ENCODE measurements at regions not wholly inside any gene's neighbourhood (a gene's known extent, or its start where the extent isn't known, plus 50 kb on each side); places are given as distances from the start of the nearest gene placed in this dataset.

GRCh38 chr2:59399126-59399525, 1154.3 kb downstream of the BCL11A start:
- no peaks in the 10 kb centered on the region for H3K4me1 ChIP-seq (ENCODE audit: control insufficient read depth, insufficient read depth, low read length, poor library complexity, severe bottlenecking)
- no peak overlapping the region for H3K4me3 ChIP-seq (ENCODE audit: low read depth, low read length)
- H3K9me3 Mint-ChIP-seq = peaks cover 0 to 18% (median 4%) of the 10 kb centered on the region in 7 donors
- H3K27ac Mint-ChIP-seq = no peak overlapping the region
- ATAC-seq (ENCODE audit: low read depth in 2 of 2) (no peak), DNase-seq (no peak)
- no peaks in the 10 kb centered on the region for H3K36me3 ChIP-seq (ENCODE audit: control insufficient read depth, insufficient read depth, low read length)
- no peak overlapping the region for H3K27ac ChIP-seq (ENCODE audit: insufficient read depth, low read length, poor library complexity, severe bottlenecking)
- no peaks in the 10 kb centered on the region for H3K27me3 Mint-ChIP-seq
- no peaks in the 10 kb centered on the region for H3K9me3 ChIP-seq (ENCODE audit: control insufficient read depth in 2 of 2, low read length in 2 of 2)
- H3K4me1 Mint-ChIP-seq = no peaks in the 10 kb centered on the region
- H3K4me3 Mint-ChIP-seq = no peak overlapping the region
- H3K27me3 ChIP-seq (ENCODE audit: control insufficient read depth, insufficient read depth, low read length) = no peaks in the 10 kb centered on the region
- H3K36me3 Mint-ChIP-seq = no peaks in the 10 kb centered on the region

- H3K27me3 ChIP-seq (ENCODE audit: control insufficient read depth, insufficient read depth, low read length) = no peaks in the 10 kb centered on the region
- H3K4me3 ChIP-seq (ENCODE audit: low read depth, low read length) = no peak overlapping the region
- H3K9me3 ChIP-seq (ENCODE audit: control insufficient read depth in 2 of 2, low read length in 2 of 2) = no peaks in the 10 kb centered on the region
- ATAC-seq (ENCODE audit: low read depth in 2 of 2) (no peak), DNase-seq (no peak)
- no peak overlapping the region for H3K27ac Mint-ChIP-seq
- H3K9me3 Mint-ChIP-seq = peaks cover 0 to 22% (median 6%) of the 10 kb centered on the region in 7 donors
- no peak overlapping the region for H3K27ac ChIP-seq (ENCODE audit: insufficient read depth, low read length, poor library complexity, severe bottlenecking)
- H3K36me3 Mint-ChIP-seq = no peaks in the 10 kb centered on the region
- no peaks in the 10 kb centered on the region for H3K36me3 ChIP-seq (ENCODE audit: control insufficient read depth, insufficient read depth, low read length)
- H3K4me1 ChIP-seq (ENCODE audit: control insufficient read depth, insufficient read depth, low read length, poor library complexity, severe bottlenecking) = no peaks in the 10 kb centered on the region
- no peak overlapping the region for H3K4me3 Mint-ChIP-seq
- H3K4me1 Mint-ChIP-seq = no peaks in the 10 kb centered on the region
- H3K27me3 Mint-ChIP-seq = no peaks in the 10 kb centered on the region
These were observed 1155.4 kb downstream of the BCL11A start for GRCh38 chr2:59398081-59398480.

- DNase-seq (no peak), ATAC-seq (ENCODE audit: low read depth in 2 of 2) (no peak)
- no peak overlapping the region for H3K4me3 ChIP-seq (ENCODE audit: low read depth, low read length)
- Mint-ChIP-seq H3K9me3 (peaks cover 0 to 13% (median 2%) of the 10 kb centered on the region in 7 donors), H3K27ac (no peak overlapping the region), H3K4me3 (no peak overlapping the region), H3K27me3 (no peaks in the 10 kb centered on the region), H3K36me3 (no peaks in the 10 kb centered on the region), H3K4me1 (no peaks in the 10 kb centered on the region)
- H3K36me3 ChIP-seq (ENCODE audit: control insufficient read depth, insufficient read depth, low read length) = no peaks in the 10 kb centered on the region
- H3K27ac ChIP-seq (ENCODE audit: insufficient read depth, low read length, poor library complexity, severe bottlenecking) = no peak overlapping the region
- H3K27me3 ChIP-seq (ENCODE audit: control insufficient read depth, insufficient read depth, low read length) = no peaks in the 10 kb centered on the region
- no peaks in the 10 kb centered on the region for H3K9me3 ChIP-seq (ENCODE audit: control insufficient read depth in 2 of 2, low read length in 2 of 2)
- H3K4me1 ChIP-seq (ENCODE audit: control insufficient read depth, insufficient read depth, low read length, poor library complexity, severe bottlenecking) = no peaks in the 10 kb centered on the region
These were observed 1154.0 kb upstream of the FANCL start for GRCh38 chr2:59395119-59395518.

- no peak for DNase-seq
- Mint-ChIP-seq H3K27ac (no peak overlapping the region), H3K4me1 (no peaks in the 10 kb centered on the region), H3K27me3 (no peaks in the 10 kb centered on the region), H3K4me3 (no peak overlapping the region), H3K9me3 (peaks cover 1 to 14% (median 5%) of the 10 kb centered on the region in 7 donors), H3K36me3 (no peaks in the 10 kb centered on the region)
- Histone ChIP-seq H3K27ac (ENCODE audit: insufficient read depth, low read length, poor library complexity, severe bottlenecking) (no peak overlapping the region), H3K9me3 (ENCODE audit: control insufficient read depth in 2 of 2, low read length in 2 of 2) (no peaks in the 10 kb centered on the region), H3K4me1 (ENCODE audit: control insufficient read depth, insufficient read depth, low read length, poor library complexity, severe bottlenecking) (no peaks in the 10 kb centered on the region), H3K27me3 (ENCODE audit: control insufficient read depth, insufficient read depth, low read length) (no peaks in the 10 kb centered on the region), H3K36me3 (ENCODE audit: control insufficient read depth, insufficient read depth, low read length) (no peaks in the 10 kb centered on the region), H3K4me3 (ENCODE audit: low read depth, low read length) (no peak overlapping the region)
- no peak for ATAC-seq (ENCODE audit: low read depth in 2 of 2)
These were observed 1150.8 kb upstream of the FANCL start for GRCh38 chr2:59391896-59392295.

GRCh38 chr2:59390581-59390980, 1149.5 kb upstream of the FANCL start:
- Histone ChIP-seq H3K9me3 (ENCODE audit: control insufficient read depth in 2 of 2, low read length in 2 of 2) (no peaks in the 10 kb centered on the region), H3K27me3 (ENCODE audit: control insufficient read depth, insufficient read depth, low read length) (no peaks in the 10 kb centered on the region), H3K27ac (ENCODE audit: insufficient read depth, low read length, poor library complexity, severe bottlenecking) (no peak overlapping the region), H3K4me3 (ENCODE audit: low read depth, low read length) (no peak overlapping the region), H3K36me3 (ENCODE audit: control insufficient read depth, insufficient read depth, low read length) (no peaks in the 10 kb centered on the region), H3K4me1 (ENCODE audit: control insufficient read depth, insufficient read depth, low read length, poor library complexity, severe bottlenecking) (no peaks in the 10 kb centered on the region)
- peaks cover 0 to 12% (median 5%) of the 10 kb centered on the region in 7 donors for H3K9me3 Mint-ChIP-seq
- no peaks in the 10 kb centered on the region for H3K4me1 Mint-ChIP-seq
- H3K27me3 Mint-ChIP-seq = no peaks in the 10 kb centered on the region
- no peaks in the 10 kb centered on the region for H3K36me3 Mint-ChIP-seq
- ATAC-seq (ENCODE audit: low read depth in 2 of 2) (no peak), DNase-seq (no peak)
- H3K4me3 Mint-ChIP-seq = no peak overlapping the region
- no peak overlapping the region for H3K27ac Mint-ChIP-seq

GRCh38 chr2:59389240-59389639, 1148.1 kb upstream of the FANCL start:
- no peak overlapping the region for H3K27ac ChIP-seq (ENCODE audit: insufficient read depth, low read length, poor library complexity, severe bottlenecking)
- Mint-ChIP-seq H3K36me3 (no peaks in the 10 kb centered on the region), H3K4me3 (no peak overlapping the region), H3K9me3 (peaks cover 0 to 11% (median 5%) of the 10 kb centered on the region in 7 donors), H3K4me1 (no peaks in the 10 kb centered on the region), H3K27ac (no peak overlapping the region), H3K27me3 (no peaks in the 10 kb centered on the region)
- no peak for ATAC-seq (ENCODE audit: low read depth in 2 of 2)
- no peaks in the 10 kb centered on the region for H3K36me3 ChIP-seq (ENCODE audit: control insufficient read depth, insufficient read depth, low read length)
- no peaks in the 10 kb centered on the region for H3K9me3 ChIP-seq (ENCODE audit: control insufficient read depth in 2 of 2, low read length in 2 of 2)
- no peaks in the 10 kb centered on the region for H3K27me3 ChIP-seq (ENCODE audit: control insufficient read depth, insufficient read depth, low read length)
- H3K4me3 ChIP-seq (ENCODE audit: low read depth, low read length) = no peak overlapping the region
- no peaks in the 10 kb centered on the region for H3K4me1 ChIP-seq (ENCODE audit: control insufficient read depth, insufficient read depth, low read length, poor library complexity, severe bottlenecking)
- DNase-seq = no peak

- Histone ChIP-seq H3K36me3 (ENCODE audit: control insufficient read depth, insufficient read depth, low read length) (no peaks in the 10 kb centered on the region), H3K4me3 (ENCODE audit: low read depth, low read length) (no peak overlapping the region), H3K27me3 (ENCODE audit: control insufficient read depth, insufficient read depth, low read length) (no peaks in the 10 kb centered on the region), H3K9me3 (ENCODE audit: control insufficient read depth in 2 of 2, low read length in 2 of 2) (no peaks in the 10 kb centered on the region), H3K27ac (ENCODE audit: insufficient read depth, low read length, poor library complexity, severe bottlenecking) (no peak overlapping the region), H3K4me1 (ENCODE audit: control insufficient read depth, insufficient read depth, low read length, poor library complexity, severe bottlenecking) (no peaks in the 10 kb centered on the region)
- DNase-seq = no peak
- H3K4me3 Mint-ChIP-seq = no peak overlapping the region
- no peaks in the 10 kb centered on the region for H3K36me3 Mint-ChIP-seq
- H3K27ac Mint-ChIP-seq = no peak overlapping the region
- no peak for ATAC-seq (ENCODE audit: low read depth in 2 of 2)
- no peaks in the 10 kb centered on the region for H3K27me3 Mint-ChIP-seq
- no peaks in the 10 kb centered on the region for H3K4me1 Mint-ChIP-seq
- H3K9me3 Mint-ChIP-seq = peaks cover 0 to 8% (median 7%) of the 10 kb centered on the region in 7 donors
These were observed 1144.8 kb upstream of the FANCL start for GRCh38 chr2:59385971-59386370.

GRCh38 chr2:59383473-59383872, 1142.3 kb upstream of the FANCL start:
- H3K9me3 Mint-ChIP-seq = peaks cover 0 to 15% (median 5%) of the 10 kb centered on the region in 7 donors
- H3K27me3 ChIP-seq (ENCODE audit: control insufficient read depth, insufficient read depth, low read length) = no peaks in the 10 kb centered on the region
- H3K36me3 Mint-ChIP-seq = no peaks in the 10 kb centered on the region

More at GRCh38 chr2:59383473-59383872, 1142.3 kb upstream of the FANCL start:
- H3K4me3 ChIP-seq (ENCODE audit: low read depth, low read length) = no peak overlapping the region
- ATAC-seq (ENCODE audit: low read depth in 2 of 2) (no peak), DNase-seq (no peak)
- Mint-ChIP-seq H3K4me3 (no peak overlapping the region), H3K27ac (no peak overlapping the region), H3K4me1 (no peaks in the 10 kb centered on the region), H3K27me3 (no peaks in the 10 kb centered on the region)
- H3K27ac ChIP-seq (ENCODE audit: insufficient read depth, low read length, poor library complexity, severe bottlenecking) = no peak overlapping the region
- no peaks in the 10 kb centered on the region for H3K9me3 ChIP-seq (ENCODE audit: control insufficient read depth in 2 of 2, low read length in 2 of 2)
- no peaks in the 10 kb centered on the region for H3K36me3 ChIP-seq (ENCODE audit: control insufficient read depth, insufficient read depth, low read length)
- H3K4me1 ChIP-seq (ENCODE audit: control insufficient read depth, insufficient read depth, low read length, poor library complexity, severe bottlenecking) = no peaks in the 10 kb centered on the region

All from CD4-positive, CD25-positive, alpha-beta regulatory T cell (primary cell).